HG02973 (cell line): ENCODE measurements at regions not wholly inside any gene's neighbourhood (a gene's known extent, or its start where the extent isn't known, plus 50 kb on each side); places are given as distances from the start of the nearest gene placed in this dataset.

ENCODE experiments used
- ATAC-seq: cut with Tn5 transposase; IDR thresholded peaks from one replicate; pipeline ENCODE4 v1.9.1; 2021; ENCODE audit warnings: moderate library complexity; ENCODE audit not compliant: unreplicated experiment

- ATAC-seq = no peak
Observed at GRCh38 chr6:21420146-21420878, 173.2 kb upstream of the SOX4 start.

DNA sequence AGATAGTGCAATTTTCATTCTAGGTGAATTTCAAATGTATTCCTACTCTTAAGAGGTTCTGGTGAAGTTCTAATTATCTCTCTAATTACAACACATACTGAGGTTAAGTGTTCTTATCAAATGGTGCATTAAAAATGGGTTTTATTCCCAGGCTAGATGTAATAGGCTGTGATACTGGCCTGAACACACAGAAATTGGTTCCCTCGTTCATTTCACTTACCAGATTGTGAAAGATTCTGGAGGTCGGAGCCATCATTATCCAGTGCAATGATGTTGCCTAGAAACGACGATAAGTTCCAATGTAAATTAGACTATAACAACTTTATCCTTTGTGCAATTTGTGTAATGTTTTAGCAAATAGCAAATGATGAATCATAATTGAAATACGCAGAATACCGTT is 172.6 kb upstream of the SOX4 start:
- no peak for ATAC-seq

GRCh38 chr6:21423106-21423854 is 170.3 kb upstream of the SOX4 start:
- ATAC-seq = no peak

GRCh38 chr6:21426841-21427490 is 166.6 kb upstream of the SOX4 start:
- ATAC-seq = no peak

DNA sequence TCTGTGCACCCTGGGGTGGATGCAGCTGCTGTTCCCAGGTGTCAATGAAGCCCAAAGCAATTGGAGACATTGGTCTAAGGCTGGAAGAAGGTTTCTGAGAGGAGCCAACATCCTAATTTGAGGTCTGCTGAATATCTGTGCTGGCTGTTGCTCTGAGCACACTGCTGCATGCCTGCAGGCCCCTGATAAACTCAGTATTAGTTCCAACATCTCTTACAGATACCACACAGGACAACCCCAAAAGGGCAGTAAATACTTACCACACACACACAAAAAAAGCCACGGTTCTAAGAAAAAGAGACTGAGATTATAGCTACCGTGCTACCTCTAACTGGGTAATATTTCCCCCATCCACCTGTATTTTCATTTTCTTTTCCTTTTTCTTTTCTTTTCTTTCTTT is 164.3 kb upstream of the SOX4 start:
- ATAC-seq = no peak

- no peak for ATAC-seq
Observed at GRCh38 chr6:21431526-21431925, 162.0 kb upstream of the SOX4 start.

- ATAC-seq = no peak
Observed at GRCh38 chr6:21436625-21437024, 156.9 kb upstream of the SOX4 start.

GRCh38 chr6:21437581-21437980 is 156.0 kb upstream of the SOX4 start:
- no peak for ATAC-seq

- ATAC-seq = peak; percentile 99
Observed at GRCh38 chr6:21438237-21438985, 155.1 kb upstream of the SOX4 start.

DNA sequence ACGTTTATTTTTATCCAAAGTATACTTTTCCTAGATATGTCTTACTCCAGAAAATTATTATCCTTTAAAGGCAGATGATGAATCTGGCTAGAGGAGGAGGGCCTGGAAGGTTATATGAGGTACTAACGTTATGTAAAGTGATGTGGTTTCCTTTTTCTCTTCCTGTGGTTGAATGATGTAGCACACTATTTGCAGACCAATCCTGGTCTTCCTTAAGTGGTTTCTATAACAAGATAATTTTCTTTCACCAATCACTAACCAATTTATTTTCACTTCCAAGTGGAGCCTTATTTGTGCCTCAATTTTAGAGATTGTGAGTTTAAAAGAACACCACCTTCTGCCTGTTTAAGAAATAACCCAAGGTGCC is 154.6 kb upstream of the SOX4 start:
- peak; percentile 42 for ATAC-seq

- ATAC-seq = no peak
Observed at GRCh38 chr6:21441386-21441785, 152.2 kb upstream of the SOX4 start.

DNA sequence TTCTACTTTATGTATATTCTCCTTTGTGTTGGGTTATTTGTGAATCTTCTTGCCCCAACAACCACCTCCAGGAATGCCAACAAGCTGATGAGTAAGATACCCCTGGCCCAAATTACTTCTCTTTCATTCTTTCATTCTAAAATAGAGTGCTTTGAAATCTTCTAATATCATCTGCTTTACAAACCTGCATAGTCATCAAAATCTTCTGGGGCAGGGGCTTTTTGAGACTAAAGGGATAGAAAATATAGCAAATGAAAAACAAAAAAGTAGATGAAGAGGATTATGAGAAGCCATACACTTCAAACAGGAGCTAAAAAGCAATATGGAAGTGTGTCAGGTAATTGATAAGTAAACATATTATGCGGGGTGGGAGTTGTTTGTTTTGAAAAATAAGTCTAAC is 150.7 kb upstream of the SOX4 start:
- no peak for ATAC-seq

DNA sequence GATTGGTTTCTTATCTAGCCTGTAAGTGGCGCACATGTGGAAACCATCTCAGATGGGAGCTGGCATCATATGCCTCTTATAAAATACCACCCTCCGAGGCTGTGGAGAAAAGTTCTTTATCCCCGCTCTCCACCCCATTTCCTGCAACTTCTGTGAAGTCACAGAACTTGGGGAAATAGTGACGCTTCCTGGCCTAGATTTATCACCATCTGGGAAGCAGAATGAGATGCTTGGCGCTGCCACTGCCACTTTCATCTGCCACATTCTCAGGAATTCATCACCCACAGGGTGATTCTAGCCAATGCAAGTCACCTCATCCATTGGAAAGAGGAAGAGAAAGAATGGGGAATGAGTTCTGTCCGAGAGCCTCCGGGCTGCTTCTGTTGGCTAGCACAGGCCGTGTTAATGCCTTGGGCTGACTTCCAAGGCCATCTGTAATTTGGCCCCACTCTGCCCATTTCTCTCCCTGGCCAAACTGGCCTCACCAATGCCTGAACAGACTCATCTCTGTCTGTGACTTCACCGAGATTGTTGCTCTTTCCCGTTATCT is 148.8 kb upstream of the SOX4 start:
- ATAC-seq = no peak

DNA sequence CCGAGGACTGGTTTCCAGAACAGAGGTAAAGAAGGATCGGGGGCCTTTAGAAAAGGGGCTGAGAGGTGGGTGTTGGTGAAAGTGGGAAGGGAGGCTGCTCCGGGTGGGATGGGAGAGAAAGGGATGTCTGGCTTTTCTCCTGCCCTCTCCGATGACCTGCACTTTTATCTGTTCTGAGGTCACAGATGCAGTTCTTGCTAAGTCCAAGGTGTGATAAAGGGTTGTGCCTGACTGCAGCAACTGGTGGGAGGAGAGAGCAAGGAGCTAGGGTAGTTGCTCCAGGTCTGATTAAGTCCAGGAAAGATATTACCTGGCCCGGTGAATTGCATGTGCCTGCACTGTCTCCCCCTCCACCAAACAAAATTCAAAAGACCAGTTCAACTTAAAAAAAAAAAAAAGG is 145.6 kb upstream of the SOX4 start:
- no peak for ATAC-seq

DNA sequence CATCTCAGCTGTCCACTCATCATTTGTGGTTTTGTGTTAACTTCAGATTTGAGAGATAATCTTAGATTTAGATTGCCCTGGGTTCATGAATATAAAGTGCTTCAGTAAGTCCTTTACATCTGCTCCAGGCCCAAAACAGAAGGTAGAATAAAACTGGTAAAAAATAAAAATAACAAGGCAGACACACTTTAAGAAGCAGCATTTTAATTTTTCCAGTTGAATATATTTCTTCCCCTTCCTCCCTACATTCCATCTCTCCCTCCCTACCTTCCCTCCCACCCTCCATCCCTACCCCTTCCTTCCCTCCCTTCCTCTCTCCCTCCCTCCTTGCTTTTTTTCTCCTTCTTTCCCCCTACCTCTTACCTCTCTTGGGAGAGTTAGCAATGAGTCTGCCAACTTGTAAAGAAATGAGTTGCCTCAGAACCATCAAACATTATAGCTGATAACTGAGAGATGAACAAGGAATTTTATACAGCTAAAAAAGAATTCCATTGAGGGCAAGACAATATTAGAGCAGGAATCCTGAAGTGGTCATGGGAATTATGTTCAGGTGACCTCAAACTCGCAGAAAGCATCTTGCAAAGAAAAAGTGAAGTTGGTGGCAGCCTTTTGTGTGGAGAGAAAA is 145.0 kb upstream of the SOX4 start:
- ATAC-seq = no peak

DNA sequence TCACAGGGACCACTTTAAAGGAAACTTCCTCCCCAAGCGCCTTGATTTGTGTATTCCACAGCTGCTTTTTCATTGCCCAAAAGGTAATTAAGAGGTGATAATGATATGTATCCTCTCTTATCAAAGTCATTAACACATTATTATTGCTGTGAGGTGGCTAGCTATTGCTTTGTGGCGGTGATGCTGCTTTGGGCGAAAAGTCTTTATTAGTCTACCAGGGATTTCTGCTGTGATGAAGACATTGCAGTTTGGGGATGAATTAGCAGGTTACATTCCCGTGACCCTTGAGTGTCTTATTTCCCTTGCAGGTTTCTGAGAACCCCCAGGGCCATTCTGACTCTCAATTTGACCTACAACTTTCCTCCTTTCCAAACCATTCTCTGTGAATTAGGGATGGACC is 143.4 kb upstream of the SOX4 start:
- no peak for ATAC-seq

DNA sequence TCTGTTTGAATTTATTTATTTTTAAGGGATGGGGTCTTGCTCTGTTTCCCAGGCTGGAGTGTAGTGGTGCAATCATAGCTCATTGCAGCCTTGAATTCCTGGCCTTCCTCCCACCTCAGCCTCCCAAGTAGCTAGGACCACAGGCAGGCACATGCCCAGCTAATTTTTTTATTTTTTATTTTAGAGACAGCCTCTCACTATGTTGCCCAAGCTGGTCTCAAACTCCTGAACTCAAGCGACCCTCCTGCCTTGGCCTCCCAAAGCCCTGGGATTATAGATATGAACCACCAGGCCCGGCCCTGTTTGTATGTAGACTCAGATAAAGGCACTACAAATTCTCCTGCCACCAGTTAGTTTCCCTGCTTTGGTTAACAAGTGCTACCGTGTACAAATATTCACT is 142.9 kb upstream of the SOX4 start:
- no peak for ATAC-seq

DNA sequence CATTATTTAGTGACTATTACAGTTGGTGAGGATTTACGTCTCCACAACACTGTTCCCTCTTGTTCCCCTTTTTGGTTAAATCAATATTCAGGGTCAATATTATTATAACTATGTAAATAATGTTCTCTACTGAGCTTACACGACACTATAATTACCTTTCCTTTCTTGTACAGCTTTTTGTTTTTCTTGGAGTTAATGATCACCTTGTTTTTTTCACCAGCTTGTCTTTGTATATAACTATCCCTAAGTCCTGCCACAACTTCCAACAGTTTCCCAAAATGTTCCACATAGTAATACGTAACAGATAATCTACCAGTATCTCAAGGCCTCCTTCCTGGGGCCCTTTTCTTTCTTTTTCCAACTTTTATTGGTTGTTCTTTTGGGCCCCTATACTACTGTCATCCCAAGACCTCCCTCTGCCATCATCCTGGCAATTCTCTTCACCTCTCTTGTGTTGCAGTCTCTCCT is 142.0 kb upstream of the SOX4 start:
- no peak for ATAC-seq

GRCh38 chr6:21454262-21454661 is 139.3 kb upstream of the SOX4 start:
- ATAC-seq = no peak

DNA sequence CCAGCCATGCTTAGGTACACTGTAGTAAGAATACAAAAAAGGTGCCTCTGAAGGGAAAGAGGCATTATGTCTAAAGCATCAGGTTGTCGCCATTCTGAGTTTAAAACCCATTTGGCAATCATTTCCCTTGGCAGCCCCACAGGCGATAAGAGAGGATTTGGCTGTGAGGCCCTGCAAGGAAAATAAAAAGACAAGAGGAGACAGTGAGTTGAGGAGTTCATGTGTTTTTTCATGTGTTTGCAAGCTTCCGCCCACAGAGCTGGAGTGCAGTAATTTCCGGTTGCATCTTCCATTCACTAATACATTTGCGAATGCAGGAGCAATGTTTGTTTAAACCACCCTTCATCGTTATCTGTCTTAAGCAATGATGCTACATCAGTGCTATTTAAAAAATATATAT is 138.5 kb upstream of the SOX4 start:
- ATAC-seq = no peak

GRCh38 chr6:21457647-21458046 is 135.9 kb upstream of the SOX4 start:
- no peak for ATAC-seq
